SH-SY5Y (cell line): ENCODE measurements at regions not wholly inside any gene's neighbourhood (a gene's known extent, or its start where the extent isn't known, plus 50 kb on each side); places are given as distances from the start of the nearest gene placed in this dataset.

ENCODE experiments used
- GATA2 ChIP-seq: IDR thresholded peaks from 2 replicates; pipeline ENCODE4 v1.6.1; 2011; ENCODE audit warnings: mild to moderate bottlenecking, low read depth, low read length
- GATA3 ChIP-seq: IDR thresholded peaks from 2 replicates; pipeline ENCODE4 v1.6.1; 2011; ENCODE audit warnings: low read depth, mild to moderate bottlenecking, low read length, moderate library complexity

GRCh38 chr10:107554333-107554732 is 389.8 kb upstream of the SORCS1 start:
- TF ChIP-seq GATA3 = no peak
- TF ChIP-seq GATA2 = no peak
